ENCODE measurements at regions not wholly inside any gene's neighbourhood (a gene's known extent, or its start where the extent isn't known, plus 50 kb on each side); places are given as distances from the start of the nearest gene placed in this dataset.

DNA sequence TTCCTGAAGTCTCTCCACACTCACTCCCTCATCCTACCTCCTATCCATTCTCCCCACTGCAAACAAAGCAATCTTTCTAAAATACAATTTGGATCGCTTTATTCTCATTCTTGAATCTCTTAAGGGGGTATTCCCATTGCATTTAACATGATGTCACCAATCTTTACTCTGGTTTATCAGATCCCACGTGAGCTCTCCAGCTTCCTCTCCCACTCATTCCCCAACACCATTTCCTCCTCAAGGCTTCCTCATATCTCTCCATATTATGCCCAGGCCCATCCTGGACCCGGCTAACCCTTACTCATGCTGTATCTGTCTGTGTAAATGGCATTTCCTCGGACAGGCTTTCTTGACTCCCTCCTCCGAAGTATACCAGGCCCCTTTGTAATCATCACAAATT, 165.0 kb downstream of the CD47 start:
- H3K9me3 Mint-ChIP-seq: no peaks in the 10 kb centered on the region
- H3K36me3 Mint-ChIP-seq (ENCODE audit: low read depth): no peaks in the 10 kb centered on the region
- H3K27me3 Mint-ChIP-seq (ENCODE audit: low read depth, poor library complexity): peaks cover 19% of the 10 kb centered on the region
- no peak overlapping the region for H3K4me3 Mint-ChIP-seq
- H3K4me1 Mint-ChIP-seq: peaks cover 15% of the 10 kb centered on the region
- H3K27ac Mint-ChIP-seq: no peak overlapping the region
- TF ChIP-seq, protein P1, sequence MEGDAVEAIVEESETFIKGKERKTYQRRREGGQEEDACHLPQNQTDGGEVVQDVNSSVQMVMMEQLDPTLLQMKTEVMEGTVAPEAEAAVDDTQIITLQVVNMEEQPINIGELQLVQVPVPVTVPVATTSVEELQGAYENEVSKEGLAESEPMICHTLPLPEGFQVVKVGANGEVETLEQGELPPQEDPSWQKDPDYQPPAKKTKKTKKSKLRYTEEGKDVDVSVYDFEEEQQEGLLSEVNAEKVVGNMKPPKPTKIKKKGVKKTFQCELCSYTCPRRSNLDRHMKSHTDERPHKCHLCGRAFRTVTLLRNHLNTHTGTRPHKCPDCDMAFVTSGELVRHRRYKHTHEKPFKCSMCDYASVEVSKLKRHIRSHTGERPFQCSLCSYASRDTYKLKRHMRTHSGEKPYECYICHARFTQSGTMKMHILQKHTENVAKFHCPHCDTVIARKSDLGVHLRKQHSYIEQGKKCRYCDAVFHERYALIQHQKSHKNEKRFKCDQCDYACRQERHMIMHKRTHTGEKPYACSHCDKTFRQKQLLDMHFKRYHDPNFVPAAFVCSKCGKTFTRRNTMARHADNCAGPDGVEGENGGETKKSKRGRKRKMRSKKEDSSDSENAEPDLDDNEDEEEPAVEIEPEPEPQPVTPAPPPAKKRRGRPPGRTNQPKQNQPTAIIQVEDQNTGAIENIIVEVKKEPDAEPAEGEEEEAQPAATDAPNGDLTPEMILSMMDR (IDR thresholded peaks at IDR 0.05): no peak
- no peak for DNase-seq

DNA sequence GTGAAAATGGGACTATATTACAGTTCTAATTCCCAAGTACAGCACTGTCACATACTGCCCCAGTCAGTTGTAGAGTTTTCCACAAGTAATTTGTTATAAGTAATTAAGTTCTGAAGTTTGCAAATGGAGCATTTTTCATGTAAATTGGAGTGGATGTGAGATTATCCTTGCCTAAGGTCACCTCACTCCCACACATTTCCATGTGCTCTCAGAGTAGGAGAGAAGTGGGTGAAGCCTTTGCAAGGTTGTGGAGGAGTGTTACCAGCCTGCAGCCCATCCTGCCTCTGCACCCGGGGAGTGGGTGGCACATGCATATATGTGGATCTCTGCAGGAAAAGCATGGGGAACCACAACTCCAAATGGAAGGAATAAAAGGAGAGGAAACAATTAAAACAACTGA, 169.8 kb downstream of the CD47 start:
- Mint-ChIP-seq H3K27me3 (ENCODE audit: low read depth, poor library complexity) (peaks cover 11% of the 10 kb centered on the region), H3K9me3 (peaks cover 15% of the 10 kb centered on the region), H3K4me1 (peaks cover 19% of the 10 kb centered on the region), H3K36me3 (ENCODE audit: low read depth) (no peaks in the 10 kb centered on the region), H3K4me3 (no peak overlapping the region), H3K27ac (no peak overlapping the region)
- no peak for DNase-seq
- TF ChIP-seq, protein P1 (IDR thresholded peaks at IDR 0.05): no peak

DNA sequence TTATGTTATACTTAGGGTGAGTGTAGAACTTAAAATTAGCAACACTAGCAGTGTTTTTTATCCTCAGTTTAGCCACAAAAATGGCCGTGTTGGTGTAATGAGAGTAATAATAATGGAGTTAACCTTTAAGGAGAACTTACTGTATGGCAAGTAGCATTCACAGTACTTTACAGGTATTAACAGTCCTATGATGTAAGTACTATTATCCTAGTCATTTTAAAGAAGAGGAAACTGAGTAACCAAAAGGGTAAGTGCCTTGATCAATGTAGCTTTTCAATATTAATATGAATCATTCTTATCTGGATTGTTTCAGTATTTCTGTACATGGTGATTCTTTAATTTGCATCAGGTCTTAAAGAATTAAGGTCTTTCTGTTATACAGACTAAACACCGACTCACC, 170.3 kb downstream of the CD47 start:
- TF ChIP-seq, protein P1 (IDR thresholded peaks at IDR 0.05): no peak
- DNase-seq: no peak
- Mint-ChIP-seq H3K9me3 (peaks cover 15% of the 10 kb centered on the region), H3K27ac (no peak overlapping the region), H3K4me1 (peaks cover 20% of the 10 kb centered on the region), H3K36me3 (ENCODE audit: low read depth) (no peaks in the 10 kb centered on the region), H3K27me3 (ENCODE audit: low read depth, poor library complexity) (peaks cover 9% of the 10 kb centered on the region), H3K4me3 (no peak overlapping the region)

DNA sequence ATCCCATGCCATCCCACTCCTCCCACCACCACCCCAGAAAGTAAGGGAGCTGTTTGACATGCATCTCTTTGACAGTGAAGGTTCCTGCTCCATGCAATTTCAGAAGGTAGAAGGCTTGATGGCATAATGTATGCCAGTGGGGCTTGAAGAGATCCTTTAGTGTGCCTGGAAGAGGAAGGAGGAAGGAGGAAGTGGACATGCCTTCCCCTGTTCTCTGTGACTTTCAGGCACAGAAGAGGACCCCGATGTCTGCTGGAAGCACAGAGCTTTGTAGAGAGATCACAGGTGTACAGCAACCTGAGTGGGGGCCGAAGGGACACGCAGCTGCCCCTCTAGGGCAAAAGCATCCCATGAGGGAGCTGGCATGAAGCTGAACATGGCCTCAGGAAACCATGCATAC, 171.6 kb downstream of the CD47 start:
- Mint-ChIP-seq H3K27me3 (ENCODE audit: low read depth, poor library complexity) (peaks cover 4% of the 10 kb centered on the region), H3K27ac (no peak overlapping the region), H3K4me3 (no peak overlapping the region), H3K4me1 (peaks cover 20% of the 10 kb centered on the region), H3K36me3 (ENCODE audit: low read depth) (no peaks in the 10 kb centered on the region), H3K9me3 (peaks cover 15% of the 10 kb centered on the region)
- no peak for DNase-seq
- TF ChIP-seq, protein P1 (IDR thresholded peaks at IDR 0.05): no peak

DNA sequence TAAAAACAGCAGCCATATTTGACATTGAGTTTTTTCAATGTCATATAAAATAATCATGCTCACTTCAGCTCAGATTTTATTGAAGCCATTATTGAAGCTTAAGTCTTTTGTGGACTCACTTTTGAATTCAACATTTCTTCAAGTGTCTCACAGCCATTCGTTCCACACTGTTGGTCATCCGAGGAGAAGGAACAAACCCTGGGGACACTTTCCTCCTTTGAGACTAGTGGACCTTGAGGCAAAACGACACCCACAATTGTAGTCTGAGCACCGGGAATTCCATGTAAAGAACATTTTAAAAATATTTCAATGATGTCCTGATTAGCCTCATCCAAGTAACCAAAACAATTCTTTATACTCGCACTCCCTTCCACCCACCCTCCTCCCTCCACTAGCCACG, 174.7 kb downstream of the CD47 start:
- Mint-ChIP-seq H3K9me3 (peaks cover 20% of the 10 kb centered on the region), H3K36me3 (ENCODE audit: low read depth) (no peaks in the 10 kb centered on the region), H3K4me3 (no peak overlapping the region), H3K27me3 (ENCODE audit: low read depth, poor library complexity) (peaks cover 4% of the 10 kb centered on the region), H3K27ac (peak overlapping the region; percentile 31), H3K4me1 (peaks cover 16% of the 10 kb centered on the region)
- TF ChIP-seq, protein P1 (IDR thresholded peaks at IDR 0.05): no peak
- no peak for DNase-seq

DNA sequence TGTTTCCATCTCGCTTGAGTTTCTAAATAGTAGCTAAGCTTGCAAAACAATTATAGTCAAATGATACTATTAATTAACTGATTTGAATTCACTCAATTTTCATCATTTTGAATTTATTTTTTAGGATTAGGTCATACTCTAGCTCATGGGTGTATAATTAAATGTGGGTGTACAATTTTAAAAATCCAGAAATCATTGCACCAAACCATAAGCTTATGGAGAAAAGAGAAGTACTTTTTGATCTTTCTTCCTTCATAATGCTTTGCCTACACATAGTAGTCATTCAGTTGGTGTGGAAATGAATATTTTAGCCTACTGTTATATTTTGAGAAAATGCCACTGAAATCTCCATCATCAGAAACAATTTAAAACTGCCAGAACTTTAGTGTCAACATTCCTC, 175.1 kb downstream of the CD47 start:
- Mint-ChIP-seq H3K4me3 (no peak overlapping the region), H3K36me3 (ENCODE audit: low read depth) (no peaks in the 10 kb centered on the region), H3K27me3 (ENCODE audit: low read depth, poor library complexity) (peaks cover 4% of the 10 kb centered on the region), H3K4me1 (peaks cover 13% of the 10 kb centered on the region), H3K27ac (peak overlapping the region; percentile 31), H3K9me3 (peaks cover 20% of the 10 kb centered on the region)
- DNase-seq: no peak
- TF ChIP-seq, protein P1 (IDR thresholded peaks at IDR 0.05): no peak

Measured in nephron progenitor cell (in vitro differentiated cells).